ENCODE measurements at regions not wholly inside any gene's neighbourhood (a gene's known extent, or its start where the extent isn't known, plus 50 kb on each side); places are given as distances from the start of the nearest gene placed in this dataset.

GRCh38 chr7:26616235-26616634 is 248.2 kb downstream of the SKAP2 start:
- TF ChIP-seq YY1 (IDR thresholded peaks at IDR 0.05; ENCODE audit: insufficient read depth, insufficient read length) (no peak), SUZ12 (IDR thresholded peaks at IDR 0.05; ENCODE audit: extremely low read depth, insufficient read depth, insufficient read length) (no peak), ZNF274 (IDR thresholded peaks at IDR 0.05; ENCODE audit: low read depth, low read length) (no peak)
